ENCODE measurements at regions not wholly inside any gene's neighbourhood (a gene's known extent, or its start where the extent isn't known, plus 50 kb on each side); places are given as distances from the start of the nearest gene placed in this dataset.

- DNase-seq (ENCODE audit: low spot score) = no peak
- intact Hi-C loops (cut with DNase I) = no loop called here
Observed at GRCh38 chr2:8169443-8169842, 512.4 kb upstream of the ID2 start.

DNA sequence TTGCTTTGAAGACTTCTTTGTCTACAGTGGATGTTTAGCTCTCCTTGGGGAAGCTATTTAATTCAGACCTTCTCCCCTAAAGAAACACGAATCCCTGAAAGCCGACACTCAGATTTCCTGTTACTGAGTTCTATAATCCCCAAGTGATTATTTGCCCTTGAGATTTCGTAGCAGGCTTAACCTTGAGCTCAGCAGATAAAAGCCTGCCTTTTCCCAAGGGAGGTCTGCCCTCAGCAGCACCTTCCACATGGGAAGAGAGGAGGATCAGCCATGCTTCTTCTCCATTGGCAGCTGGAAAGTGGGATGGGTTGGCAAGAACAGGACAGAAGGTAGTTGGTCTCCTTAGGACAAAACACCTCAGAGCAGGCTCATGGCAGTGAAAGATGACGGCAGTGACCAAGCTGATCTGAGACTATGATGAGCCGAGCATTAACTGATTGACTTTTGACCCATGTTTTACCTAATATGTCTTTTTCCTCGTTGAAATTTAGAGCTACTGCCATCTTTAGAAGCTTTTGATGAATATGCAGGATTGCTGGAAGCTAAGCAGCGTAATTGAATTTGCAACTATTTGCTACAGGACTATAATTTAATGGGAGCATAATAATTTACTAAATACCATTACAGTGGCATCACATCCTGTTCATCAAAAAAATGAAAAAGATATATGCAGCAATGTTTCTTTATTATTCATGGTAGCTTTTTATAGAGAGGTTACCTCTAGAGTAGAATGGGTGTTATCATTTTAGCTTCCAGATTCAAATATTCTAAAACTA lies 511.1 kb upstream of the ID2 start:
- intact Hi-C loops (cut with DNase I) = no loop called here
- no peak for DNase-seq (ENCODE audit: low spot score)

GRCh38 chr2:8171608-8172007 lies 510.2 kb upstream of the ID2 start:
- intact Hi-C loops (cut with DNase I) = no loop called here

DNA sequence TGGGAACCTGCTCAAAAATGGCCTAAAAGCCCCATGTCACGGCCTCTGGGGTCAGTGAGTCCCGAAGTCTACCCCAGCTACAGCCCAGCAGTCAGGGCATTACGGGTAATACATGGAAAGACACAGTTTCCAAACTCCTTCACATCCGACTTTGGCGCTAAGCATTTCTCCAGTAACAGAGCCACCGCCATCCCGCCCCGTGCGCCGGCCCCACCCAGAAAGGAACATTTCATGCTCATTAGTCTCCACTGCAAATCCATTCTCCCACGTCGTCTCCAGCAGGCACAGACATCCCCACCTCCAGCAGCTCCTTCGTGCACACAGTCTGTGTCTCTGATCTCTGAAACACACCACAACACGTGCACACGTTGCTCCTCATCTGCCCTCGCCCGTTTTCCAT lies 509.2 kb upstream of the ID2 start:
- intact Hi-C loops (cut with DNase I) = no loop called here
- DNase-seq (ENCODE audit: low spot score) = no peak

More at GRCh38 chr2:8171608-8172007, 510.2 kb upstream of the ID2 start:
- no peak for DNase-seq (ENCODE audit: low spot score)

- DNase-seq (ENCODE audit: low spot score) = no peak
- intact Hi-C loops (cut with DNase I) = no loop called here
Observed at GRCh38 chr2:8174641-8175257, 507.1 kb upstream of the ID2 start.

DNA sequence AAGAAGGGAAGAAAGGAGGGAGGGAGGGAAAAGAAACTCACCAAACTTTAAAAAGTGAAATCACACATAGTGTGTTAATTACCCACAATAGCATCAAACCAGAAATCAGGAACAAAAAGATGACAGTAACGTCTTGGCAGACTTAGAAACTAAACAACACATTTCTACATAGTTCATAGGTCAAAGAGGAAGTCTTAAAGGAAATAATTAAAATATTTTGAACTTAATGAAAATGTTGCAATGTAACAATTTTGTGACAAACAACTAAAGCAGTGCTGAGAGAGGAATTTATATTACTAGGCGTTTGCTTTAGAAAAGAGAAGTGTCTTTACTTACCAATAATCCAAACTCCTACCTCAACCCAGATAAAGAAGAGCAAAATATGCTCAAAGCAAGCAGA lies 505.0 kb upstream of the ID2 start:
- intact Hi-C loops (cut with DNase I) = no loop called here
- DNase-seq (ENCODE audit: low spot score) = no peak

DNA sequence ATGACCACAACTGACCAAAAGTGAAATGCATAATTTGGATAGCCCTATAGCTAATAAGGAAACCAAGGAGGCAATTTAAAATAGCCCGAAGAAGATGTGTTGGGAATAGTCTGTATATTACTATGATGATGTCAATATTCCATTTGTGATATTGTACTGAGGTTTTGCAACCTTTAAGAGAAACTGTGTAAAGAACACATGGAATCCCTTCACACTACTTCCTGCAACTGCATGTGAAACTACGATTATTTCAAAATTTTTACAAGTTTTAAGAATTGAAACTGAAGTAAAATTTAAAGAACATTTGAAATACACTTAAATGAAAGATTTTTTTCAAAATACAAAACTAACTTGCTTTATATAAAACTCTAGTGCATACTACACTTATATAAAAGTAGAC lies 504.3 kb upstream of the ID2 start:
- intact Hi-C loops (cut with DNase I) = no loop called here

DNA sequence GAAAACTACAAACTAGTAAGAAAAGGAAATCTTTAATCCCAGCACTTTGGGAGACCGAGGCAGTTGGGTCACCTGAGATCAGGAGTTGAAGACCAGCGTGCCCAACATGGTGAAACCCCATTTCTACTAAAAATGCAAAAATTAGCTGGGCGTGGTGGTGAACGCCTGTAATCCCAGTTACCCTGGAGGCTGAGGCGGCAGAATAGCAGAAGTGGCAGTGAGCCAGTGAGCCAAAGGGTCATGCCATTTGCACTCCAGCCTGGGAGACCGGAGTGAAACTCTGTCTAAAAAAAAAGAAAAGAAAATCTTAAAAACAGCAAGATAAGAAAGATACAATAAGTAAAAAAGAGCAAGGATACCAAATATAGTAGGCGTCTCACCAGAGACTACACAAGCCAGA lies 502.9 kb upstream of the ID2 start:
- intact Hi-C loops (cut with DNase I) = no loop called here

More for the DNA sequence above, 504.3 kb upstream of the ID2 start:
- no peak for DNase-seq (ENCODE audit: low spot score)

DNA sequence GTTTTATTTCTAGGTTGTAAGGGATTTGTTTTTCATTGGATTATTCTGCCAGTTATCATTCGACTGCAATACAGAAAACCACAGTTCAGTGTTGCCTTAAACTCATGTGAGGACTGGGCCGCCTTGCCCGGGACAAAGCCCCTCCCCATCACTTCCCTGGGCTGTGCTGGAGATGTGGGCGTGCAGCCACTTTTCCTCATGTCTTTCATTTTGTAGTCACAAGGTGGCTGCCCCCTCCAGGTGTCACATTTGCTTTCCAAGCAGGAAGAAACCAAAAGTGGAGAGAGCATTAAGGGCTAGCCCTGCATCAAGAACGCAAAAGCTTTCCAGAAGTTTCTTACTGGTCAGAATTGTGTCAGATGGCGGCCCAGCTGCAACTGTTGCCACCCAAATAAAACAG lies 492.5 kb upstream of the ID2 start:
- intact Hi-C loops (cut with DNase I) = no loop called here
- no peak for DNase-seq (ENCODE audit: low spot score)

More for the DNA sequence above, 502.9 kb upstream of the ID2 start:
- DNase-seq (ENCODE audit: low spot score) = no peak

- intact Hi-C loops (cut with DNase I) = no loop called here
- no peak for DNase-seq (ENCODE audit: low spot score)
Observed at GRCh38 chr2:8190279-8190678, 491.6 kb upstream of the ID2 start.

DNA sequence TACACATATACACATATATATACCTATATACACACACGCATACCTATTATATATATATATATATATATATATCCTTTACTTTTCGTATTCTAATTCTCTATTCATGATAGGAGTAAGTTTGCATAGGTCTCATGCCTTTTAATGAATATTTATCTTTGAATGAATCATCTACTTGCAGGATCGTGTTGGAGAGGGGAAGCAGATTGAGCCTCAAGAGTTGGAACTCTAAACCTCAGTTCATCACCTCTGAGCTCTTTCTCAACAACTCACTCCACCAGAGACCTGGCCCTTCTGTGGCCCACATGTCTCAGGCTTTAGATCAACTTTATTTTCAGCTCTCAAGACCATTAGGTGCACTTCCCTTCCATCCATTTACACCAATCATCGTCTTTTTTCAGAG lies 490.4 kb upstream of the ID2 start:
- intact Hi-C loops (cut with DNase I) = no loop called here
- no peak for DNase-seq (ENCODE audit: low spot score)

DNA sequence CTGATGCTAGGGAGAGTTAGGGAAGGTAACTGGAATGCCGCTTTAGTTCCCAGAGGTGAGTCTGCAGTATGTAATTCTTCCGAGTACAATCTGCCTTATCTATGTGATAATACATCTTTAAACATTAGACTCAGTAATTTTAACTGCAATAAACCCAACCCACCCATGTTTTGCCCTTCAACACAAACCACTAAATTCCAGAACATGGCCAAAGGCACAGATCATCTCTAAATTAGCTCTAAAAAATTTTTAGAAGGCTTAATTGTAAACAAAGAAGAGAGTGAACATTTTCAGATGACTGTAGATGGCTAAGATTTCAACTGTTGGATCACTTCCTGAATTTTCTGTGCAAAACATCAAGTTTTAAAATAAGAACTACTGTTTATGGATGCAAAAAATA lies 488.7 kb upstream of the ID2 start:
- DNase-seq (ENCODE audit: low spot score) = no peak
- intact Hi-C loops (cut with DNase I) = no loop called here

DNA sequence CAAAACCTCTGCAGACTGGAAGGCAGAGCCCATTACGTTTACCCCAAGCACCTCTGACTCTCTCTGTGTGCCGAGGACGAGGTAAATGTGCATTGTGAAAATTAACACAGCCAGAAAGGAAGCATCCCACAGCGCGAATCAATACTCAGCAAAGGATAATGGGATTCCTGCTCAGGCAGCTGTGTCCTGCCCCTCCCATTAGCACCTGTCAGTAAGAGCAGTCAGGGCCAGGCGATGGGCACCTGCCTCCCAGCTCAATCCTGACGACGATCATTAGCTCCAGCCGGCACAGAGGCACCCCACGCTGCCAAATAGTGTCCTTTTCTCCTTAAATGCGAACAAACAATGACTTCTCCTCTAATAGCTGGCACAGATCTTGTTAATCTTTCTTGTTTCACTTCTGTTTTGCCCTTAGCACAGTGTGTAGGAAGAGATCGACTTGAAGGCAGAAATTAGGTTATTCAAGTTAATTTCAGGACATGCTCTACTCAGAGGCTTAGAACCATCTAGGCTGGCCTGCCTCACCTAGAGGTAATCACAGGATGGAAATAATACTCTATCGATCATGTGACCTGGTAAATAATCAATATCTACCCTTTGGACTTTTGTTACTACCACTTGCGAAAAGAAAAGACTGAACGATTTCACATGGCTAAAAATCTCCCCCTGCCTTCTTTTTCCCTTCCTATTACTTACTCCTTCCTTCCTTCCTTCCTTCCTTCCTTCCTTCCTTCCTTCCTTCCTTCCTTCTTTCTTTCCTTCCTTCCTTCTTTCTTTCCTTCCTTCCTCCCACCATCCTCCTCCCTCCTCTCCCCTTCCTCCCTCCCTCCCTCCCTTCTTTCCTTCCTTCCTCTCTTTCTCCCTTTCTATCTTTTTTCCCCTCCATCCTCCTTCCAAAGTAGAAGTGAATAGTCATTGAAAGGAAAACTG lies 487.9 kb upstream of the ID2 start:
- no peak for DNase-seq (ENCODE audit: low spot score)
- intact Hi-C loops (cut with DNase I) = no loop called here

DNA sequence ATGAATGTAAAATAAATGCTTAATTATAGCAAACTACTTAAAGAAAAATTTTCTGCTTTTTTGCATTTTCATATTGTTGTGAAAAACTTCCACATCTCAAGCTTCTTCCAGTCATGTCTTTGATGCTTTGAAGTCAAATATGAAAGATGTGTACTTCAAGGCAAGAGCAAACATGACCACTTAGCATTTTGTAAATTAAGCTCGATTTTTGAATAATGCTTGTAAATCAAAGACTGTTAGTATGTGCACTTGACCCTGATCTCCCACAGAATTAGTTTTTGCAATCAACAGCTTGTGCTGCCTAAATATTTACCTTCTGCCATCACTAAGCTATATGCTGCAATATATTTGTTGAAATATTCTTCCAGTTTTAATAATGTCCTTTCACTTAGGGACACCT lies 486.1 kb upstream of the ID2 start:
- no peak for DNase-seq (ENCODE audit: low spot score)
- intact Hi-C loops (cut with DNase I) = no loop called here

DNA sequence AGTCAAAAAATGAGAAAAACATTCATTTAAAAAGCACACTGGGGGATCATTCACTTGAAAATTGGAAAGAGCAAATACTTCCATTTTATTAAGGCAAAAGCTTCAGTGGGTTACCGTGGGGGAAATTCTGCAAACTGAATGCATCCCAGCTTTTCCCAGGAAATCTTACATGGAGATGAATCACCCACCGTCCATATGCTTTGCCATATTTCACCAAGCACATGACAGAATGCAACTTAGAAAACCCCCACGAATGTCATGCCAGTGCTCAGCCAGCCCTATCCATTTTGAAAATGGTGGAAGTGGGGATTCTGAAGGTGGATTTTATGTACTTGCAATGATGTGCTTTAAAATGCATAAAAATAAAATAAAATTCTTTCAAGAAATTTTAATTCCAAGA lies 485.5 kb upstream of the ID2 start:
- intact Hi-C loops (cut with DNase I) = no loop called here
- no peak for DNase-seq (ENCODE audit: low spot score)

GRCh38 chr2:8197101-8197500 lies 484.8 kb upstream of the ID2 start:
- intact Hi-C loops (cut with DNase I) = no loop called here
- no peak for DNase-seq (ENCODE audit: low spot score)

- no peak for DNase-seq (ENCODE audit: low spot score)
- intact Hi-C loops (cut with DNase I) = no loop called here
Observed at GRCh38 chr2:8197825-8198224, 484.0 kb upstream of the ID2 start.

DNA sequence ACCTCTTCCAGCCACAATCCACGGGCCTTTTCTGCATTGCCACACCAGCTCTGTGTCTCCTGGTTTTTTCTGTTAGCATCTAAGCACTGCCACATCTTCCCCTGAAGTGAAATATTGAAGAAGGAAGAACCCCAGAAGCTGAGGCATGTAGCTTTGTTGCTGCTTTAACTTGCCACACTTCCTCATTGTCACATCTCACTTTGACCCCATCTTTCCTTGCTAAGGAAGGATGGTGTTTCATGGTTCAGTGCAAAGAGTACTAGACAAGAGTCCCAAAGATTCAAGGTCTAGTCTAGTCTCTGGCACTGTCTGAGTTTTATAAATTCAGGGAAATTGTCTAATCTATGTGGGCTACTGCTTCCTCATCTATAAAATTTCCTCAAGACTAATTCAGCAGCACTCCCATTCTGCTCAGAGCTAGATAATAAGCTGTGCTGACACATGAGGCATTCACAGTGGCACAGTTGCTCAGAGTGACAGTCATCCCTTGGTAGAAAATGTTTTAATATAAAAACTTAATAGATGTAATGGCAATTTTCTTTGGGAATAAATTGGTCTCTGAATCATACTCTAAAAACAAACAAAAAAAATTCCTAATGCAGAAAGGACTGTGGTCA lies 483.0 kb upstream of the ID2 start:
- no peak for DNase-seq (ENCODE audit: low spot score)
- intact Hi-C loops (cut with DNase I) = no loop called here

DNA sequence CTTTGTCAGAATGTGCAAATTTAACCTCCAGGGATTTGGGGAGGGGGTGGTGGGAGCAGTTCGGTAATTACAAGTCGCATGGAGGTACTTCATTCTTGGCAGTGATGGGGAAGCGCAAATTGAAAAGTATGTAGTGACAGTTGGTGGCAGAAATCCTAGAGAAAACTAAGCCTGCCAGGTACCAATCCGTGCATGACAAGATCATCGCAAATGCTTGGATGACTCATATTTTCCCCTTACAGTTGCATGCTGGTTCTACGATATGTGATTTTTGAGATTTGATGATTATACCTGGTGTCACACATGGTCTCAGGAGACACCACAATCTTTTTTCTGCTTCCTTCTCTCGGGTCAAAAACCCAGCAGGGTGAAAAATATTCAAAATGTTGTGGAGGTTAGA lies 479.7 kb upstream of the ID2 start:
- intact Hi-C loops (cut with DNase I) = no loop called here
- no peak for DNase-seq (ENCODE audit: low spot score)

GRCh38 chr2:8203364-8203763 lies 478.5 kb upstream of the ID2 start:
- intact Hi-C loops (cut with DNase I) = no loop called here
- no peak for DNase-seq (ENCODE audit: low spot score)
